DMS153 treated with DMSO at 0.1 percent for 48 hours (cell line): ENCODE measurements at regions not wholly inside any gene's neighbourhood (a gene's known extent, or its start where the extent isn't known, plus 50 kb on each side); places are given as distances from the start of the nearest gene placed in this dataset.

Experiments used
- DNase-seq: peaks from one replicate; lab custom pipeline; 2025; ENCODE audit not compliant: unreplicated experiment; lab: John Stamatoyannopoulos, UW

- DNase-seq: no peak
These were observed 84.7 kb upstream of the PKDCC start for GRCh38 chr2:41962922-41963622.

- peak; percentile 26 for DNase-seq
These were observed 83.9 kb upstream of the PKDCC start for GRCh38 chr2:41963661-41964525.

DNA sequence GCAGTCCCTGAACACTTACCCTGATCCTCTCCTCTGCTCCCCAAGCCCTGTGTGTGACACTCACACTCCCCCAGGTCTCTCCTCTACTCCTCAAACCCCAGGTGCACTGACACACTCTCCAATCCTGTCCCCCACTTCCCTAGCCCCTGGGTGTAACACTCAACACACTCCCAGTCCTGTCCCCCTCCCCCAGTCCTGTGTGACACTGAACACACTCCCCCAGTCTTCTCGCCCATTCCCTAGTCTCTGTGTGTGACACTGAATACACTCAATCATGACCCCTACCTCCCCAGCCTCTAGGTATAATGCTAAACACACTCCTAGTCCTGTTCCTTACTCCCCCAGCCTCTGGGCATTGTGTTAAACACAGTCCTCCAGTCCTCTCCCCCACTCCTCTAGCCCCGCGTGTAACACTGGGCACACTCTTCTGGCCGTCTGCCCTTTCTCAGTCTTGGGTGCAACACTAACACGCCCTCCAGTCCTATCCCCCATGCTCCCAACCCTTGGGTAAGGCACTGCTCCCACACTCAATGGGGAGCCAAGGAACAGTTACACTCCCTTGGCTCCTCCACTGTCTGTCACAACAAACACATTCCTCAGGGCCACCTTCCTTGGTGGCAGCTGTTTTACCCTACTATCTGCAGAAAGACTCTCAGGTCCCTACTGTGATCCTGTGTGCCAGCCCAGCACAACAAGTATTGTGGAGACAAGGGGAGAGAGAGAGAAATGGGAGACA, 82.5 kb upstream of the PKDCC start:
- no peak for DNase-seq

GRCh38 chr2:41965909-41966295, 81.9 kb upstream of the PKDCC start:
- DNase-seq: no peak

DNA sequence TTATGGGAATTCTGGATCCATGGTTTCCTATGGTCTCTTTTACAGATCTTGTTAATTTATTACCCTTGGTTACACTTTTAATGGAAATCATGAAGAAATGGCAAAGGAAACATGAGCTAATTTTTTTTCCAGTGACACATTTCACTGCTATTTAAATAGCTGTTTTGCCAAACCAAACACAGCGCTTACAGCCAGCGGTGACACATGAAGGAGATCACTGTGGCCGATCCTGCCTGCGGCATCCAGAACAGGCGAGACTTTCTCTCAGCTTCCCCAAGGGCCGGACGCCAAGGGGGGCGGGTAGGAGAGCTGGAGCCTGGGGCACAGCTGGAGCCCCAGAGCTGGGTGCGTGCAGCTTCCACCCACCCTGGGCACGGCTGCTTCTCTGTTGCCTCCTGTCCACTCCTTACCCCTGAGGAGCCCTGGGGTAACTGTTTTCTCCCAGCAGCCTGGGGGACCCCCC, 81.4 kb upstream of the PKDCC start:
- no peak for DNase-seq

GRCh38 chr2:41966920-41967319, 80.9 kb upstream of the PKDCC start:
- no peak for DNase-seq

GRCh38 chr2:41967476-41968181, 80.2 kb upstream of the PKDCC start:
- DNase-seq: no peak

- DNase-seq: no peak
These were observed 79.6 kb upstream of the PKDCC start for GRCh38 chr2:41968182-41968578.

GRCh38 chr2:41970988-41971660, 76.7 kb upstream of the PKDCC start:
- DNase-seq: no peak

- no peak for DNase-seq
These were observed 75.6 kb upstream of the PKDCC start for GRCh38 chr2:41972179-41972578.

- DNase-seq: no peak
These were observed 75.0 kb upstream of the PKDCC start for GRCh38 chr2:41972819-41973218.

DNA sequence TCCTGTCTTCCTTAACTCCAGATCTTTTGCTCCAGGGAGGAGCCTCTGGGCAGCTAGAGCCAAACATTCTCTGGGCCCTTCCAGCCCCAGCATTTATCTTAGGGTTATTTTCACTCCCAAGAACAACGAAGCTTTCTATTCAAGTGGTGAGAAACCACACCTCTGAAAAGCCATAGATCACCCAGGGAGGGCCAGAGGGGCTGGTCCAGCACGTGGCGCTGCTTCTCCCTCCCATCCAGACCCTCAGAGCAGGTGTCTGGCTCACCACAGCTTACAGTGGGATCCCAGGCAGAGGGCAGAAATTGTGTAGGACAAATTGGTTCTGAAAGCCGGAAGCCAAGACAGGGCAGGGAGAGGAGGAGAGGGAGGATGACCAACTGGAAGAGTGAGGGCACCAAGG, 74.0 kb upstream of the PKDCC start:
- DNase-seq: no peak

GRCh38 chr2:41981417-41981816, 66.4 kb upstream of the PKDCC start:
- no peak for DNase-seq

DNA sequence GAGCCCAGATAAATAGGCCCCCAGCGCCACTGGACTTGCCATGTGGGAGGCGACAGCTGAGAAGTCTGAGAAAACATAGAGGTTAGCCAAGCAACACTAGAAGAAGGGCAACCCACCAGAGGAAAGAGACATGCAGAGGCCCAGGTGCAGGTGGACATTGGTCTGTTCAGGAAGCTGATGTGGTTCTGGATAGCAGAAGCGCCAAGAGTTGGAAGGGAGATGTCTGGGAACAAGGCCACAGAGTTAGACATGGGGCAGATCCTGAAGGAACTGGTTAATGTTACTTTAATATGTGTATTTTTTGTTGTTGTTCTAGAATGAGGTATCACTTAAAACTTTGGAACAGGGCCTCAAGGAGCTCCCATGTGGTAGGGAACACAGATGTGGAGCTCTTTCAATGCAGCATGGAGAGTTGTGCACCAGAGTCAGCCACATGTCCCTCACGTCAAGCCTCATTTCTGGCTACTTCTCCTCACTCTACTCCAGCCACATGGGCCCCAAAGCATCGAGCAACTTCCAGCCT, 62.2 kb upstream of the PKDCC start:
- DNase-seq: no peak

GRCh38 chr2:41989501-41990180, 58.2 kb upstream of the PKDCC start:
- DNase-seq: no peak

DNA sequence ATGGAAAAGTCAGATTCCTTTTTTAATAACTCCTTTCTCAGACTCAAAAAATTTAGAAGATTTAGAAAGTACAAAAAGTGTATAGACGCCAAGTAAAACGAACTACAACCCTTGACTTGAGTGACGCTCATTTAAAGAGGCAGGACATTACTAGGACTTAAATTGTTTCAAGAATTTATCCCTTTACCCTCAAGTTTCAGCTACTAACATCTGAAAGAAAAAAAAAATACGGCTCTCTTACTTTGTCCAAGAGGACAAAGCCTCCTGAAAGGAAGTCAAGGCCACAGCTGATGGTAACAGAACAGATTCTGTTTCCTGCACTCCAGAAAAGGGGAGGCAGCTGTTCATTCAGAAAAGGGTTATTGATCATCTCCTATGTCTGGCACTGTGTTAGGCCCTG, 57.6 kb upstream of the PKDCC start:
- no peak for DNase-seq

DNA sequence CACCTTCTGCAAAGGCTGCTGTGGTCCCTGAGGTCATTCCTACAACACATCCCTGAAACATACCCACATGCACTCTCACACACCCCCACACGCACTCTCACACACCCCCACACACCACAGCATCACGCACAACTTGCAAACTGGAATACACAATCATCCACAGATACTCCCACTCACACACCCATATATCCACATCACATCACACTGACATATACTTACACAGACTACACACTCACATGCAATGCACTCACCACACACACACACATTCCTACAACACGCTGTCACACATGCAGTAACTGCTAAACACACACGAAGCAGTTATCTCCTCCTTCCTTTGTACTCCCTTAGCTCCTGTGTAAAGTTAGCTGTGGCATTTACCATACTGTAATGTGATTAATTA, 57.1 kb upstream of the PKDCC start:
- no peak for DNase-seq

DNA sequence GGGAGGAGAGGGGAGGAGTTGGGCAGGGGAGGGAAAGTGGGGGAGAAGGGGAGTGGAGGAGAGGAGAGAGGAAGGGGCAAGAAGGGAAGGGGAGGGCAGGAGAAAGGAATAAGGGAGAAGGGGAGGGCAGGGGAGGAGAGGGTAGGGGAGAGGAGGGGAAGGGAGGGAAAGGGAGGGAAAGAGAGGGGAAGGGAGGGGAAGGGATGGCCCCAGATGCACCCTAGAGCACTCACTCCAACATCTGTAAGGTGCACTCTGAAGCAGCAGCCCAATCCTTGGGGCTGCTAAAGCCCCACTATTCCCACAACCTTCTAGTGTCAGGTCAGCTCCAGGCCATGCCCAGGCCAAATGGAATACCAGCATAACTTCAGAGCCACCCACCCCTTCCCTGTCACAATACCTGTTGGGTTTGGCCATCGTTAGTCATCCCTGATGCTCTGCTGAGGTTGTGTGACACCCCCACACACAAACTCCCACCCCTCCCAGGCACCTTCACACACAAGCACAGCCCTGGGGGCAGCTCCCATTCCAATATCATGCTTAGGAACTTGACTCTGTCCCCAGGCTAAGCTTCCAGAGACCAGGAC, 55.7 kb upstream of the PKDCC start:
- DNase-seq: no peak

- DNase-seq: no peak
These were observed 55.0 kb upstream of the PKDCC start for GRCh38 chr2:41992671-41993434.
